ENCODE measurements at regions not wholly inside any gene's neighbourhood (a gene's known extent, or its start where the extent isn't known, plus 50 kb on each side); places are given as distances from the start of the nearest gene placed in this dataset.

DNA sequence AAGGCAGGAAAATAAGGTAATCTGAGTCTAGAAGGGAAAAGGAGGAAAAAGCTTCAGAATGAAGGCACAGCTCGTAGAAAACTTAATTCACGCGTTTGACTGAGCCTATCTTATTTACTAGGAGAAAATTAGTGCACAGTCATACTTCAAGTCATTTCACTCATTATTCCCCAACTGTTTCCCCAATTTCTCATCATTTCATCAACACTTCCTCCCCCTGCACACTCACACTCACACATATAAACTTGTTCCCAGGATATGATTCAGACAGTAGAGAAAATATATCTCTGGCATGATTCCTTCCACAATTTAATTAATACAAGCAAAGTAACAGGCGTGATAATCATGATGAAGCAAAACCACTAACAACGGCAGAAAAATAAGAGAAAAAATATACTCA is 94.5 kb upstream of the F13A1 start:
- no peak for ATAC-seq
- TF ChIP-seq TCF4 (CRISPR knock-in tag; IDR thresholded peaks at IDR 0.05; ENCODE audit: borderline replicate concordance) (no peak), PPARA (CRISPR knock-in tag; IDR thresholded peaks at IDR 0.05; ENCODE audit: borderline replicate concordance) (no peak), SNAI2 (CRISPR knock-in tag; IDR thresholded peaks at IDR 0.05) (no peak), ZNF70 (CRISPR knock-in tag; IDR thresholded peaks at IDR 0.05) (no peak), OSR1 (CRISPR knock-in tag; IDR thresholded peaks at IDR 0.05) (no peak), ZFP30 (CRISPR knock-in tag; IDR thresholded peaks at IDR 0.05) (no peak), CSDC2 (CRISPR knock-in tag; IDR thresholded peaks at IDR 0.05) (no peak), ARNTL (CRISPR knock-in tag; IDR thresholded peaks at IDR 0.05; ENCODE audit: borderline replicate concordance, low read depth) (no peak), ISL1 (CRISPR knock-in tag; IDR thresholded peaks at IDR 0.05) (no peak), RARB (CRISPR knock-in tag; IDR thresholded peaks at IDR 0.05) (no peak), TOX (CRISPR knock-in tag; IDR thresholded peaks at IDR 0.05; ENCODE audit: borderline replicate concordance) (no peak), ESRRG (CRISPR knock-in tag; IDR thresholded peaks at IDR 0.05) (no peak)
- TF ChIP-seq, protein P1, sequence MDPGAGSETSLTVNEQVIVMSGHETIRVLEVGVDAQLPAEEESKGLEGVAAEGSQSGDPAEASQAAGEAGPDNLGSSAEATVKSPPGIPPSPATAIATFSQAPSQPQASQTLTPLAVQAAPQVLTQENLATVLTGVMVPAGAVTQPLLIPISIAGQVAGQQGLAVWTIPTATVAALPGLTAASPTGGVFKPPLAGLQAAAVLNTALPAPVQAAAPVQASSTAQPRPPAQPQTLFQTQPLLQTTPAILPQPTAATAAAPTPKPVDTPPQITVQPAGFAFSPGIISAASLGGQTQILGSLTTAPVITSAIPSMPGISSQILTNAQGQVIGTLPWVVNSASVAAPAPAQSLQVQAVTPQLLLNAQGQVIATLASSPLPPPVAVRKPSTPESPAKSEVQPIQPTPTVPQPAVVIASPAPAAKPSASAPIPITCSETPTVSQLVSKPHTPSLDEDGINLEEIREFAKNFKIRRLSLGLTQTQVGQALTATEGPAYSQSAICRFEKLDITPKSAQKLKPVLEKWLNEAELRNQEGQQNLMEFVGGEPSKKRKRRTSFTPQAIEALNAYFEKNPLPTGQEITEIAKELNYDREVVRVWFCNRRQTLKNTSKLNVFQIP (CRISPR knock-in tag; IDR thresholded peaks at IDR 0.05; ENCODE audit: borderline replicate concordance, low read depth): no peak
- TF ChIP-seq, protein P2, sequence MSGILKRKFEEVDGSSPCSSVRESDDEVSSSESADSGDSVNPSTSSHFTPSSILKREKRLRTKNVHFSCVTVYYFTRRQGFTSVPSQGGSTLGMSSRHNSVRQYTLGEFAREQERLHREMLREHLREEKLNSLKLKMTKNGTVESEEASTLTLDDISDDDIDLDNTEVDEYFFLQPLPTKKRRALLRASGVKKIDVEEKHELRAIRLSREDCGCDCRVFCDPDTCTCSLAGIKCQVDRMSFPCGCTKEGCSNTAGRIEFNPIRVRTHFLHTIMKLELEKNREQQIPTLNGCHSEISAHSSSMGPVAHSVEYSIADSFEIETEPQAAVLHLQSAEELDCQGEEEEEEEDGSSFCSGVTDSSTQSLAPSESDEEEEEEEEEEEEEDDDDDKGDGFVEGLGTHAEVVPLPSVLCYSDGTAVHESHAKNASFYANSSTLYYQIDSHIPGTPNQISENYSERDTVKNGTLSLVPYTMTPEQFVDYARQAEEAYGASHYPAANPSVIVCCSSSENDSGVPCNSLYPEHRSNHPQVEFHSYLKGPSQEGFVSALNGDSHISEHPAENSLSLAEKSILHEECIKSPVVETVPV (CRISPR knock-in tag; IDR thresholded peaks at IDR 0.05): no peak
- TF ChIP-seq, protein P3, sequence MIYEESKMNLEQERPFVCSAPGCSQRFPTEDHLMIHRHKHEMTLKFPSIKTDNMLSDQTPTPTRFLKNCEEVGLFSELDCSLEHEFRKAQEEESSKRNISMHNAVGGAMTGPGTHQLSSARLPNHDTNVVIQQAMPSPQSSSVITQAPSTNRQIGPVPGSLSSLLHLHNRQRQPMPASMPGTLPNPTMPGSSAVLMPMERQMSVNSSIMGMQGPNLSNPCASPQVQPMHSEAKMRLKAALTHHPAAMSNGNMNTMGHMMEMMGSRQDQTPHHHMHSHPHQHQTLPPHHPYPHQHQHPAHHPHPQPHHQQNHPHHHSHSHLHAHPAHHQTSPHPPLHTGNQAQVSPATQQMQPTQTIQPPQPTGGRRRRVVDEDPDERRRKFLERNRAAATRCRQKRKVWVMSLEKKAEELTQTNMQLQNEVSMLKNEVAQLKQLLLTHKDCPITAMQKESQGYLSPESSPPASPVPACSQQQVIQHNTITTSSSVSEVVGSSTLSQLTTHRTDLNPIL (CRISPR knock-in tag; IDR thresholded peaks at IDR 0.05; ENCODE audit: low read depth): no peak

GRCh38 chr6:6417475-6417874 is 97.0 kb upstream of the F13A1 start:
- TF ChIP-seq ISL1 (CRISPR knock-in tag; IDR thresholded peaks at IDR 0.05): no peak
- TF ChIP-seq, protein P3 (CRISPR knock-in tag; IDR thresholded peaks at IDR 0.05; ENCODE audit: low read depth): no peak
- no peak for TF ChIP-seq RARB (CRISPR knock-in tag; IDR thresholded peaks at IDR 0.05)
- no peak for TF ChIP-seq OSR1 (CRISPR knock-in tag; IDR thresholded peaks at IDR 0.05)
- TF ChIP-seq ZNF565 (CRISPR knock-in tag; conservative IDR thresholded peaks at IDR 0.05; ENCODE audit: low read depth): no peak
- no peak for TF ChIP-seq SNAI2 (CRISPR knock-in tag; IDR thresholded peaks at IDR 0.05)
- TF ChIP-seq ARNTL (CRISPR knock-in tag; IDR thresholded peaks at IDR 0.05; ENCODE audit: borderline replicate concordance, low read depth): no peak
- TF ChIP-seq ZFP30 (CRISPR knock-in tag; IDR thresholded peaks at IDR 0.05): no peak
- TF ChIP-seq ZC3H10 (CRISPR knock-in tag; IDR thresholded peaks at IDR 0.05): no peak
- TF ChIP-seq GLIS3 (CRISPR knock-in tag; IDR thresholded peaks at IDR 0.05): no peak
- no peak for TF ChIP-seq ZFP3 (CRISPR knock-in tag; IDR thresholded peaks at IDR 0.05)
- TF ChIP-seq, protein P4, sequence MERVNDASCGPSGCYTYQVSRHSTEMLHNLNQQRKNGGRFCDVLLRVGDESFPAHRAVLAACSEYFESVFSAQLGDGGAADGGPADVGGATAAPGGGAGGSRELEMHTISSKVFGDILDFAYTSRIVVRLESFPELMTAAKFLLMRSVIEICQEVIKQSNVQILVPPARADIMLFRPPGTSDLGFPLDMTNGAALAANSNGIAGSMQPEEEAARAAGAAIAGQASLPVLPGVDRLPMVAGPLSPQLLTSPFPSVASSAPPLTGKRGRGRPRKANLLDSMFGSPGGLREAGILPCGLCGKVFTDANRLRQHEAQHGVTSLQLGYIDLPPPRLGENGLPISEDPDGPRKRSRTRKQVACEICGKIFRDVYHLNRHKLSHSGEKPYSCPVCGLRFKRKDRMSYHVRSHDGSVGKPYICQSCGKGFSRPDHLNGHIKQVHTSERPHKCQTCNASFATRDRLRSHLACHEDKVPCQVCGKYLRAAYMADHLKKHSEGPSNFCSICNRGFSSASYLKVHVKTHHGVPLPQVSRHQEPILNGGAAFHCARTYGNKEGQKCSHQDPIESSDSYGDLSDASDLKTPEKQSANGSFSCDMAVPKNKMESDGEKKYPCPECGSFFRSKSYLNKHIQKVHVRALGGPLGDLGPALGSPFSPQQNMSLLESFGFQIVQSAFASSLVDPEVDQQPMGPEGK (CRISPR knock-in tag; IDR thresholded peaks at IDR 0.05; ENCODE audit: borderline replicate concordance): no peak
- TF ChIP-seq, protein P1 (CRISPR knock-in tag; IDR thresholded peaks at IDR 0.05; ENCODE audit: borderline replicate concordance, low read depth): no peak
- TF ChIP-seq, protein P2 (CRISPR knock-in tag; IDR thresholded peaks at IDR 0.05): no peak
- no peak for TF ChIP-seq ESRRG (CRISPR knock-in tag; IDR thresholded peaks at IDR 0.05)
- ATAC-seq: no peak
